ENCODE measurements at regions not wholly inside any gene's neighbourhood (a gene's known extent, or its start where the extent isn't known, plus 50 kb on each side); places are given as distances from the start of the nearest gene placed in this dataset.
"Not testable (repeated sequence)": the region's sequence is repeated elsewhere in the genome, so short reads cannot be mapped to it uniquely, and the experiment has no call there.

DNA sequence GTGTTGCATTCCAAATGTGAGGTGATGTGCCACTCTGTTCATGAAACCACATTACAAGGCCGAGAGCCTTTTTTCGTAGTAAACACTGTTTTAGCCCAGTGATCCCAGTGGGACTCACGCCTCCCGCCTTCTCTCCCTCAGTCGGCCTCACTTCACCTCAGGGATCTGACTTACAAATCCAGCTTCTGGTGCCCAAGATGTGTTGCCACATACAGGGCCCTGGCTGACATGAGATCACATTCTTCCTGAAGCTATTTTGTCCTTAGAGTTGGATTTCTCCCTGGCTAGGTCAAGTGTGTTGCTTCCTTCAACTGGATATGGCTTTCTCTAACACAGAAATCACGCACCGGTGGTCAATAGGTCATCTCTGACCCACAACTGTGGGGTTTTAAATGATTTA is 354.7 kb downstream of the FBXW7 start:
- no peak for TF ChIP-seq EZH2phosphoT487 (IDR thresholded peaks at IDR 0.05; ENCODE audit: borderline replicate concordance)
- TF ChIP-seq, protein P1, sequence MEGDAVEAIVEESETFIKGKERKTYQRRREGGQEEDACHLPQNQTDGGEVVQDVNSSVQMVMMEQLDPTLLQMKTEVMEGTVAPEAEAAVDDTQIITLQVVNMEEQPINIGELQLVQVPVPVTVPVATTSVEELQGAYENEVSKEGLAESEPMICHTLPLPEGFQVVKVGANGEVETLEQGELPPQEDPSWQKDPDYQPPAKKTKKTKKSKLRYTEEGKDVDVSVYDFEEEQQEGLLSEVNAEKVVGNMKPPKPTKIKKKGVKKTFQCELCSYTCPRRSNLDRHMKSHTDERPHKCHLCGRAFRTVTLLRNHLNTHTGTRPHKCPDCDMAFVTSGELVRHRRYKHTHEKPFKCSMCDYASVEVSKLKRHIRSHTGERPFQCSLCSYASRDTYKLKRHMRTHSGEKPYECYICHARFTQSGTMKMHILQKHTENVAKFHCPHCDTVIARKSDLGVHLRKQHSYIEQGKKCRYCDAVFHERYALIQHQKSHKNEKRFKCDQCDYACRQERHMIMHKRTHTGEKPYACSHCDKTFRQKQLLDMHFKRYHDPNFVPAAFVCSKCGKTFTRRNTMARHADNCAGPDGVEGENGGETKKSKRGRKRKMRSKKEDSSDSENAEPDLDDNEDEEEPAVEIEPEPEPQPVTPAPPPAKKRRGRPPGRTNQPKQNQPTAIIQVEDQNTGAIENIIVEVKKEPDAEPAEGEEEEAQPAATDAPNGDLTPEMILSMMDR (conservative IDR thresholded peaks at IDR 0.05; ENCODE audit: low read length): no peak
- Histone ChIP-seq H3K4me3 (ENCODE audit: low read length, poor library complexity, severe bottlenecking) (no peak overlapping the region), H3K27me3 (ENCODE audit: insufficient read depth, low read length, poor library complexity, severe bottlenecking) (no peaks in the 10 kb centered on the region), H3K9me2 (replicated peaks; ENCODE audit: low read depth, low read length) (no peaks in the 10 kb centered on the region), H3K36me3 (ENCODE audit: insufficient read depth, low read length) (no peaks in the 10 kb centered on the region), H3K79me2 (ENCODE audit: insufficient read depth, low read length) (no peaks in the 10 kb centered on the region), H3K9me3 (ENCODE audit: insufficient read depth, low read depth, low read length) (no peaks in the 10 kb centered on the region), H3K4me2 (ENCODE audit: low read depth, low read length, poor library complexity, severe bottlenecking) (no peak overlapping the region), H3K9ac (ENCODE audit: low read depth, low read length, poor library complexity, severe bottlenecking) (no peak overlapping the region), H2AFZ (ENCODE audit: low read length) (no peak overlapping the region), H4K20me1 (ENCODE audit: insufficient read depth, low read length, poor library complexity, severe bottlenecking) (no peaks in the 10 kb centered on the region), H3K4me1 (ENCODE audit: insufficient read depth, low read length, poor library complexity, severe bottlenecking) (peaks cover 25% of the 10 kb centered on the region), H3F3A (ENCODE audit: low read depth) (no peaks in the 10 kb centered on the region)

DNA sequence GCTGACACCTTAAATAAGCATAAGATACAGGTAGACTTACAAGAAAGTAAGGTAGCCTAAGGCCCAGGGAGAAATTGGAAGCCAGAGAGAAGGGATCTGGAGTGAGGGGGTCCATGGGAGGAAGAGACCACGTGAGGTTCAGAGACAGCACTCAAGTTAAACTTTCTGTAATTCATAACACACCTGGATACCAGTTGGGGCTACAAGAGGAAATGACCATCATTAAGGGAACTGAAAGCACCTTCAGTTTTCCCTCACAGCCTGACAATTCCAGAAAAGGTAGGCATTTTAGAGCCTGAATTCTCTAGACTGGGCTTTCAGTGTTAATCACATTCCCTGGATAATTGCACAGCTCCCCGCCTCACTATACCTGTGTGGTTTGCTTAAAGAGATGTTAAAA is 355.5 kb downstream of the FBXW7 start:
- no peaks in the 10 kb centered on the region for H3K27me3 ChIP-seq (ENCODE audit: insufficient read depth, low read length, poor library complexity, severe bottlenecking)
- no peaks in the 10 kb centered on the region for H4K20me1 ChIP-seq (ENCODE audit: insufficient read depth, low read length, poor library complexity, severe bottlenecking)
- no peak overlapping the region for H3K4me3 ChIP-seq (ENCODE audit: low read length, poor library complexity, severe bottlenecking)
- H3F3A ChIP-seq (ENCODE audit: low read depth): no peaks in the 10 kb centered on the region
- TF ChIP-seq EZH2phosphoT487 (IDR thresholded peaks at IDR 0.05; ENCODE audit: borderline replicate concordance): no peak
- TF ChIP-seq, protein P1 (conservative IDR thresholded peaks at IDR 0.05; ENCODE audit: low read length): no peak
- H3K36me3 ChIP-seq (ENCODE audit: insufficient read depth, low read length): no peaks in the 10 kb centered on the region
- no peak overlapping the region for H3K9ac ChIP-seq (ENCODE audit: low read depth, low read length, poor library complexity, severe bottlenecking)
- H3K9me3 ChIP-seq (ENCODE audit: insufficient read depth, low read depth, low read length): no peaks in the 10 kb centered on the region
- no peaks in the 10 kb centered on the region for H3K79me2 ChIP-seq (ENCODE audit: insufficient read depth, low read length)
- H3K4me2 ChIP-seq (ENCODE audit: low read depth, low read length, poor library complexity, severe bottlenecking): no peak overlapping the region
- no peak overlapping the region for H2AFZ ChIP-seq (ENCODE audit: low read length)
- no peaks in the 10 kb centered on the region for H3K9me2 ChIP-seq (replicated peaks; ENCODE audit: low read depth, low read length)
- H3K4me1 ChIP-seq (ENCODE audit: insufficient read depth, low read length, poor library complexity, severe bottlenecking): peaks cover 17% of the 10 kb centered on the region

- H4K20me1 ChIP-seq (ENCODE audit: insufficient read depth, low read length, poor library complexity, severe bottlenecking); H3K9me2 ChIP-seq (replicated peaks; ENCODE audit: low read depth, low read length); H3K4me3 ChIP-seq (ENCODE audit: low read length, poor library complexity, severe bottlenecking); H3F3A ChIP-seq (ENCODE audit: low read depth); H3K79me2 ChIP-seq (ENCODE audit: insufficient read depth, low read length); H2AFZ ChIP-seq (ENCODE audit: low read length); H3K4me2 ChIP-seq (ENCODE audit: low read depth, low read length, poor library complexity, severe bottlenecking); H3K36me3 ChIP-seq (ENCODE audit: insufficient read depth, low read length); H3K27me3 ChIP-seq (ENCODE audit: insufficient read depth, low read length, poor library complexity, severe bottlenecking); H3K9ac ChIP-seq (ENCODE audit: low read depth, low read length, poor library complexity, severe bottlenecking); H3K4me1 ChIP-seq (ENCODE audit: insufficient read depth, low read length, poor library complexity, severe bottlenecking); H3K9me3 ChIP-seq (ENCODE audit: insufficient read depth, low read depth, low read length): not testable (repeated sequence)
Measured at GRCh38 chr4:152177538-152177937, 358.4 kb downstream of the FBXW7 start.

- Histone ChIP-seq H3F3A (ENCODE audit: low read depth) (no peaks in the 10 kb centered on the region), H3K4me3 (ENCODE audit: low read length, poor library complexity, severe bottlenecking) (no peak overlapping the region), H2AFZ (ENCODE audit: low read length) (no peak overlapping the region), H3K36me3 (ENCODE audit: insufficient read depth, low read length) (no peaks in the 10 kb centered on the region), H3K79me2 (ENCODE audit: insufficient read depth, low read length) (no peaks in the 10 kb centered on the region), H4K20me1 (ENCODE audit: insufficient read depth, low read length, poor library complexity, severe bottlenecking) (no peaks in the 10 kb centered on the region), H3K9me3 (ENCODE audit: insufficient read depth, low read depth, low read length) (no peaks in the 10 kb centered on the region), H3K9ac (ENCODE audit: low read depth, low read length, poor library complexity, severe bottlenecking) (no peak overlapping the region), H3K27me3 (ENCODE audit: insufficient read depth, low read length, poor library complexity, severe bottlenecking) (no peaks in the 10 kb centered on the region), H3K9me2 (replicated peaks; ENCODE audit: low read depth, low read length) (no peaks in the 10 kb centered on the region), H3K4me1 (ENCODE audit: insufficient read depth, low read length, poor library complexity, severe bottlenecking) (no peaks in the 10 kb centered on the region), H3K4me2 (ENCODE audit: low read depth, low read length, poor library complexity, severe bottlenecking) (no peak overlapping the region)
- no peak for TF ChIP-seq EZH2phosphoT487 (IDR thresholded peaks at IDR 0.05; ENCODE audit: borderline replicate concordance)
- TF ChIP-seq, protein P1 (conservative IDR thresholded peaks at IDR 0.05; ENCODE audit: low read length): no peak
Measured at GRCh38 chr4:152176627-152177214, 359.2 kb downstream of the FBXW7 start.

All from Loucy (cell line).